ENCODE measurements at regions not wholly inside any gene's neighbourhood (a gene's known extent, or its start where the extent isn't known, plus 50 kb on each side); places are given as distances from the start of the nearest gene placed in this dataset.
"Not testable (repeated sequence)": the region's sequence is repeated elsewhere in the genome, so short reads cannot be mapped to it uniquely, and the experiment has no call there.

GRCh38 chr11:22554221-22554620 is 71.4 kb downstream of the FANCF start:
- DNase-seq (ENCODE audit: low read depth), result no peak
- TF ChIP-seq, protein P1, sequence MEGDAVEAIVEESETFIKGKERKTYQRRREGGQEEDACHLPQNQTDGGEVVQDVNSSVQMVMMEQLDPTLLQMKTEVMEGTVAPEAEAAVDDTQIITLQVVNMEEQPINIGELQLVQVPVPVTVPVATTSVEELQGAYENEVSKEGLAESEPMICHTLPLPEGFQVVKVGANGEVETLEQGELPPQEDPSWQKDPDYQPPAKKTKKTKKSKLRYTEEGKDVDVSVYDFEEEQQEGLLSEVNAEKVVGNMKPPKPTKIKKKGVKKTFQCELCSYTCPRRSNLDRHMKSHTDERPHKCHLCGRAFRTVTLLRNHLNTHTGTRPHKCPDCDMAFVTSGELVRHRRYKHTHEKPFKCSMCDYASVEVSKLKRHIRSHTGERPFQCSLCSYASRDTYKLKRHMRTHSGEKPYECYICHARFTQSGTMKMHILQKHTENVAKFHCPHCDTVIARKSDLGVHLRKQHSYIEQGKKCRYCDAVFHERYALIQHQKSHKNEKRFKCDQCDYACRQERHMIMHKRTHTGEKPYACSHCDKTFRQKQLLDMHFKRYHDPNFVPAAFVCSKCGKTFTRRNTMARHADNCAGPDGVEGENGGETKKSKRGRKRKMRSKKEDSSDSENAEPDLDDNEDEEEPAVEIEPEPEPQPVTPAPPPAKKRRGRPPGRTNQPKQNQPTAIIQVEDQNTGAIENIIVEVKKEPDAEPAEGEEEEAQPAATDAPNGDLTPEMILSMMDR (conservative IDR thresholded peaks at IDR 0.05; ENCODE audit: control insufficient read depth, insufficient read depth, low read depth, low read length), result no peak
- no peak overlapping the region for H3K4me3 ChIP-seq (ENCODE audit: control insufficient read depth, low read depth, low read length)

DNA sequence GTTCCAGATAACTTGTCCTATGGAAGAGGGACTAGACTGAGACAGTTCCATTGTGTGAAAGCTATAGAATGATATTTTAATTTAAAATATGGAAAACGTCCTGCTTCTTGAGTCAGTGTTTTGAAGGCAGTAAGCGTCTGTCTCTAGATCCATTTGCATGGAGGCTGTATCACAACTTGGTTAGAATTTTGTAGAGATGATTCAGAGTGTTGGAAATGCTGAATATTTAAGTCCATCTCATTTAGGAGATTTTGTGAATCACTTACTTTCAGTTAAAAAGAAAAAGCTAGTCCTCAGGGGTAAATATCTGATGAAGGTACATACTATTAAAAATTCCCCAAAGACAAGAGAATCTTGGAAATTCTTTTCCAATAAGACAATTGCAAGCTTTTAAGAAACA is 72.7 kb downstream of the FANCF start:
- TF ChIP-seq, protein P1 (conservative IDR thresholded peaks at IDR 0.05; ENCODE audit: control insufficient read depth, insufficient read depth, low read depth, low read length), result no peak
- DNase-seq (ENCODE audit: low read depth), result no peak

GRCh38 chr11:22546746-22547145 is 78.9 kb downstream of the FANCF start:
- TF ChIP-seq, protein P1 (conservative IDR thresholded peaks at IDR 0.05; ENCODE audit: control insufficient read depth, insufficient read depth, low read depth, low read length), result no peak
- DNase-seq (ENCODE audit: low read depth), result no peak
- no peak overlapping the region for H3K4me3 ChIP-seq (ENCODE audit: control insufficient read depth, low read depth, low read length)

More for the DNA sequence above, 72.7 kb downstream of the FANCF start:
- no peak overlapping the region for H3K4me3 ChIP-seq (ENCODE audit: control insufficient read depth, low read depth, low read length)

DNA sequence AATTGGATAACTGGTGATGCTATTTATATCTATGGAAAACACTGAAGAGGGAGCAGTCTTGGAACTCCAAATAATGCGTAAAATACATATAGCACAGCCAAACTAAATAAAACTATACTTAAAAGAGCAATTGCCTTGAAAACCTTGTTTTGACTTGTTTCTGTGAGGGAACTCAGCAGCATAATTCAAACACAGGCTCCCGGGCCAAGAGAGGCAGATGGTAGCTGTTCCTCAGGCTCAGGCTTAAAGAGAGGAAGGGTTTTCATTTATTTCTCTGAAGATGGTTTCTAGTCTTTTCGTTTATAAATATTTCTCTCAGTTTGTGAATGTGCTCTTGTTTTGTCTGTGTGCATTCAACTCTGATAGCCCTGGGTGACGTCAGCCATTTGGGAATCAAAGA is 82.4 kb downstream of the FANCF start:
- TF ChIP-seq, protein P1 (conservative IDR thresholded peaks at IDR 0.05; ENCODE audit: control insufficient read depth, insufficient read depth, low read depth, low read length), result no peak
- no peak for DNase-seq (ENCODE audit: low read depth)
- no peak overlapping the region for H3K4me3 ChIP-seq (ENCODE audit: control insufficient read depth, low read depth, low read length)

DNA sequence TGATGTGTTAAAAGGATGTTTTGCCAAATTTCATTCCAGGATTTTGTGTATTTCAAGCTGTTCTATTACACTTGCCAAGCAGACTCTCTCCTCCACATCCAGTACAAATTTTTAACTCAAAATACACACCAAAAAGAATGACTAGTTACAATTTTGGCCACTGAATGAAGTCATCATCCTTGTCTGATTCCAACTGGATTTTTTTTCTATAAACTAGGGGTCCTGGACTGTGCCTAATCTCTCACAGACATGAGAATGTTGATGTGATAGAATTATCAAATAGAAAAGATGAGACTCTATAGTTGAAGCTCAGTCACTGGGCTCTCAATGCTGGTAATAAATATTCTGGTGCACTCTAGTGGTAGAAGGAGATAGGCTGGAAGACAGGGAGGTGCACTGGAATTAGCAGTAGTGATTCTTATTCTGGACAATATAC is 85.8 kb downstream of the FANCF start:
- TF ChIP-seq, protein P1 (conservative IDR thresholded peaks at IDR 0.05; ENCODE audit: control insufficient read depth, insufficient read depth, low read depth, low read length), result peak; percentile 66
- no peak overlapping the region for H3K4me3 ChIP-seq (ENCODE audit: control insufficient read depth, low read depth, low read length)
- DNase-seq (ENCODE audit: low read depth), result peak; percentile 35

GRCh38 chr11:22536071-22536470 is 89.6 kb downstream of the FANCF start:
- no peak overlapping the region for H3K4me3 ChIP-seq (ENCODE audit: control insufficient read depth, low read depth, low read length)
- TF ChIP-seq, protein P1 (conservative IDR thresholded peaks at IDR 0.05; ENCODE audit: control insufficient read depth, insufficient read depth, low read depth, low read length), result no peak

DNA sequence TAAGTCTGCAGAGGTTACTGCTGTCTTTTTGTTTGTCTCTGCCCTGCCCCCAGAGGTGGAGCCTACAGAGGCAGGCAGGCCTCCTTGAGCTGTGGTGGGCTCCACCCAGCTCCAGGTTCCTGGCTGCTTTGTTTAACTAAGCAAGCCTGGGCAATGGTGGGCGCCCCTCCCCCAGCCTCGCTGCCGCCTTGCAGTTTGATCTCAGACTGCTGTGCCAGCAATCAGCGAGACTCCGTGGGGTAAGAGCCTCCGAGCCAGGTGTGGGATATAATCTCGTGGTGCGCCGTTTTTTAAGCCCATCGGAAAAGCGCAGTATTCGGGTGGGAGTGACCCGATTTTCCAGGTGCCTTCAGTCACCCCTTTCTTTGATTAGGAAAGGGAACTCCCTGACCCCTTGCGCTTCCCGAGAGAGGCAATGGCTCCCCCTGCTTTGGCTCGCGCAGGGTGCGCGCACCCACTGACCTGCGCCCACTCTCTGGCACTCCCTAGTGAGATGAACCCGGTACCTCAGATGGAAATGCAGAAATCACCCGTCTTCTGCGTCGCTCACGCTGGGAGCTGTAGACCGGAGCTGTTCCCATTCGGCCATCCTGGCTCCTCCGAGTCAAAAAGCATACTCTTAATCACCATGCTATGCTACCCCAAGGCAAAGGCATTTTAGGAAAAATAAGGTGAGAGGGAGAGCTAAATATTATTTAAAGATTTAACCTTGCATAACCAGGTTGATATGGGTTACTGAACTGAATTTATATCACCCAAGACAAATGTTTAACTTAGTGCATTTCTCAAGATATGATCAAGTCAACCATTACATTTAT is 96.8 kb downstream of the FANCF start:
- H3K4me3 ChIP-seq (ENCODE audit: control insufficient read depth, low read depth, low read length); DNase-seq (ENCODE audit: low read depth): not testable (repeated sequence)

More at GRCh38 chr11:22536071-22536470, 89.6 kb downstream of the FANCF start:
- no peak for DNase-seq (ENCODE audit: low read depth)
